Stimulated activated CD8-positive, alpha-beta memory T cell treated with anti-CD3 and anti-CD28 coated beads, Interleukin-7, amount 100 ng/mL, for 4 hours (primary cell): ENCODE measurements at regions not wholly inside any gene's neighbourhood (a gene's known extent, or its start where the extent isn't known, plus 50 kb on each side); places are given as distances from the start of the nearest gene placed in this dataset.
"Not testable (repeated sequence)": the region's sequence is repeated elsewhere in the genome, so short reads cannot be mapped to it uniquely, and the experiment has no call there.

ENCODE experiments used
- DNase-seq, 2 donors: peaks; one replicate each; pipeline ENCODE4 v3.0.0-alpha.2; 2020; ENCODE audit warnings: low read depth in 2 of 2

GRCh38 chr7:106562711-106563366 is 98.1 kb downstream of the CCDC71L start:
- DNase-seq: no peak

GRCh38 chr7:106561666-106562411 is 99.1 kb downstream of the CCDC71L start:
- DNase-seq: no peak

GRCh38 chr7:106561151-106561550 is 99.8 kb downstream of the CCDC71L start:
- no peak for DNase-seq

- DNase-seq: no peak
Measured at GRCh38 chr7:106560482-106560881, 100.5 kb downstream of the CCDC71L start.

- DNase-seq: not testable (repeated sequence)
Measured at GRCh38 chr7:106556244-106556643, 104.7 kb downstream of the CCDC71L start.

- not testable (repeated sequence) for DNase-seq
Measured at GRCh38 chr7:106554623-106555022, 106.3 kb downstream of the CCDC71L start.

GRCh38 chr7:106553446-106553836 is 107.5 kb downstream of the CCDC71L start:
- no peak for DNase-seq

GRCh38 chr7:106552645-106553445 is 108.1 kb downstream of the CCDC71L start:
- no peak for DNase-seq

- no peak for DNase-seq
Measured at GRCh38 chr7:106551936-106552335, 109.0 kb downstream of the CCDC71L start.

GRCh38 chr7:106548491-106548890 is 112.5 kb downstream of the CCDC71L start:
- no peak for DNase-seq

- no peak for DNase-seq
Measured at GRCh38 chr7:106545275-106545674, 115.7 kb downstream of the CCDC71L start.

GRCh38 chr7:106543221-106543757 is 117.7 kb downstream of the CCDC71L start:
- no peak for DNase-seq

- no peak for DNase-seq
Measured at GRCh38 chr7:106542550-106543220, 118.3 kb downstream of the CCDC71L start.

GRCh38 chr7:106538638-106539037 is 122.3 kb downstream of the CCDC71L start:
- DNase-seq: no peak

- DNase-seq: no peak
Measured at GRCh38 chr7:106537119-106537518, 123.8 kb downstream of the CCDC71L start.

GRCh38 chr7:106536079-106536478 is 124.9 kb downstream of the CCDC71L start:
- DNase-seq: no peak

GRCh38 chr7:106535234-106535932 is 125.6 kb downstream of the CCDC71L start:
- DNase-seq: no peak

GRCh38 chr7:106534271-106534846 is 126.6 kb downstream of the CCDC71L start:
- no peak for DNase-seq

- DNase-seq: not testable (repeated sequence)
Measured at GRCh38 chr7:106530183-106530582, 130.8 kb downstream of the CCDC71L start.

GRCh38 chr7:106526617-106527016 is 134.3 kb downstream of the CCDC71L start:
- DNase-seq: not testable (repeated sequence)

- DNase-seq: no peak
Measured at GRCh38 chr7:106524690-106525059, 136.3 kb downstream of the CCDC71L start.
